Activated CD4-positive, alpha-beta memory T cell treated with anti-CD3 and anti-CD28 coated beads, Interleukin-2, amount 10 ng/mL, durations not matched to agents 7 days and 5 days (primary cell): ENCODE measurements at regions not wholly inside any gene's neighbourhood (a gene's known extent, or its start where the extent isn't known, plus 50 kb on each side); places are given as distances from the start of the nearest gene placed in this dataset.
A peak's percentile ranks its signal among the peaks of the same experiment; 100 is the strongest.

ENCODE experiments used
- CTCF ChIA-PET: fragments of 350-600 bp; sonication (Branson Sonifier 250); formaldehyde crosslinking; loops from one replicate; lab custom pipeline; 2021; ENCODE audit warnings: antibody characterized with exemption, inconsistent platforms; lab: Charles Lee
- POLR2A ChIA-PET: fragments of 350-600 bp; sonication (Branson Sonifier 250); formaldehyde crosslinking; loops from one replicate; lab custom pipeline; 2021; ENCODE audit warnings: antibody characterized with exemption; lab: Charles Lee
- DNase-seq: peaks from one replicate; pipeline ENCODE4 v3.0.0-alpha.2; 2020
- H3K27ac Mint-ChIP-seq: one replicate; pipeline ENCODE4 v1.8.0; 2021; ENCODE audit warnings: mild to moderate bottlenecking, mixed read lengths
- H3K27me3 Mint-ChIP-seq: one replicate; pipeline ENCODE4 v1.8.0; 2021; ENCODE audit warnings: mixed read lengths
- H3K36me3 Mint-ChIP-seq: one replicate; pipeline ENCODE4 v1.8.0; 2021; ENCODE audit warnings: low read depth, mixed read lengths
- H3K4me1 Mint-ChIP-seq: one replicate; pipeline ENCODE4 v1.8.0; 2021; ENCODE audit warnings: mixed read lengths
- H3K4me3 Mint-ChIP-seq: one replicate; pipeline ENCODE4 v1.8.0; 2021; ENCODE audit warnings: mild to moderate bottlenecking, mixed read lengths
- H3K9me3 Mint-ChIP-seq: one replicate; pipeline ENCODE4 v1.8.0; 2021; ENCODE audit warnings: mixed read lengths

DNA sequence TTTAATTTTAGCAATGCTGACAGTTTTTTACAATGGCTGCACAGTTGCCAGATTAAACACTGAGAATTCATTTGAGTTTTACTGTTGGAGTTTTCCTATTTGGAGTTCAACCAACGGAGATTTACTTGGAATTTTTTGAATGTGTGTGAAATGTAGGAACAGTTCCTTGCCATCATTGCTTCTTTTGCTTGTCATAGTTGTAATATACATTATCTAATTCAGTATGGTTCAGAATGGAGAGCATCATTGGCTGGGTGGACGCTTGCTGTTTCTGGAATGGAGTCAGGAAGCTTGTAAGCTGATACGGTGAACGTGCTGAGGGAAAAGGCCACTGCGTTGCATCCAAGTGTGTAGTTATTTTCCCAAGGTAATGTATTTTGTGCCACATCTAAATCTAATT lies 404.3 kb upstream of the KLF6 start:
- ChIA-PET POLR2A (no interaction called here), CTCF (no interaction called here)
- Mint-ChIP-seq H3K27ac (no peak overlapping the region), H3K36me3 (no peaks in the 10 kb centered on the region), H3K9me3 (no peaks in the 10 kb centered on the region), H3K4me3 (no peak overlapping the region), H3K4me1 (peaks cover 2% of the 10 kb centered on the region), H3K27me3 (no peaks in the 10 kb centered on the region)
- DNase-seq = no peak

DNA sequence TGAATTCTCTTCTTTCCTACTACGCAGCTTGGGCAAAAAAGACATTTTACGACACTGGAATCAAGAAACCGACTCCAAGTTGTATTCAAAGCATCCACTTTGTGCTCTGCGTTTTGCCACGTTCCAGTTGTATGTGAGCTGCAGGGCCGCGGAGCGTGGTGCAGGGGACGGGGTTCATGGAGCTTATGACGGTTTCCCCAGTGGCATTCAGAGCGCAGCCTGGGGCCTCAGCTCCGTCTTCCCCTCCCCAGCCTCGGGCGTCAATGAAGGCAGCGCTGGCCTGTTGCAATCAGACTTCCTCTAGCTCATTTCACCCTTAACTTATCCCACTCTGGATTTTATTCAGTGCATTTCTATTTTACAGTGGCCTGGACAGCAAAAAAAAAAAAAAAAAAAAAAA lies 403.4 kb upstream of the KLF6 start:
- Mint-ChIP-seq H3K27ac (no peak overlapping the region), H3K36me3 (no peaks in the 10 kb centered on the region), H3K4me3 (no peak overlapping the region), H3K4me1 (peaks cover 2% of the 10 kb centered on the region), H3K27me3 (no peaks in the 10 kb centered on the region), H3K9me3 (no peaks in the 10 kb centered on the region)
- DNase-seq = no peak
- ChIA-PET POLR2A (no interaction called here), CTCF (interaction anchor here (0.7 kb wide), 2 partner anchors 50 to 152 kb away, joined by 4 to 5 read pairs; no protein-coding TSS in a partner anchor)

DNA sequence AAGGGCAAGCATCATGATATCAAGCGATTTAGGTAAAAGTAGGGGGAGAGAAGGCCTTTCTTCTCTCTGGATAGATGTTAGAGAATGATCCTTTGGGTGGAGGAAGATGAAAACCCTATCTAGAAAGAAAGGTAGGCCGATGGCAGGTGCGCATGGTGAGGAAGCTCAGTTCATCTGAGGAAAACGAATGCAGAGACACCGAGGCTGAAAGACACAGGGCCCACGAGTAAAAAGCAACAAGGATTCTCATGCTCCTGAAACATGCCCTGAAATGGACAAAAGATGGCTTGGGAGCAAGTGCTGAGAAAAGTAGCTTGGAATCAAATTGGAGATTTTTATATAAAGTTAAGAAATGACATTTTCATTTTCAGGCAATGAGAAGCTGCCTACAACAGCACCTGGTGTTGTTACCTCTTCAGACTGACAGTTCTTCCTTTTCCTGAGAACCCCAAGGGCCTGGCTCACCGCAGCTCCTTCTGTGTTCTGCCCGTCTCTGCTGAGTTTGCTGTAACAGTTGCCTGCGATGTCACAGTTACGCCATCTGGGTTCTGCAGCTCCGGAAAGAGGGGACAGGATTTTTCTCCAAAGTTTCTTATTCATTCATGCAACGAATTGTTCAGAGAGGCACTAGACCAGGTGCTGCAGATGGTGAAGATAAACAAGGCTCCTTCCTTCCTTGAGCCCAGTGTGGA lies 402.0 kb upstream of the KLF6 start:
- ChIA-PET CTCF (interaction anchor here (0.6 kb wide), 1 partner anchor 56 kb away, joined by 3 read pairs; no protein-coding TSS in a partner anchor), POLR2A (no interaction called here)
- Mint-ChIP-seq H3K9me3 (no peaks in the 10 kb centered on the region), H3K27me3 (no peaks in the 10 kb centered on the region), H3K4me1 (peaks cover 3% of the 10 kb centered on the region), H3K36me3 (no peaks in the 10 kb centered on the region), H3K27ac (no peak overlapping the region), H3K4me3 (no peak overlapping the region)
- DNase-seq = no peak

DNA sequence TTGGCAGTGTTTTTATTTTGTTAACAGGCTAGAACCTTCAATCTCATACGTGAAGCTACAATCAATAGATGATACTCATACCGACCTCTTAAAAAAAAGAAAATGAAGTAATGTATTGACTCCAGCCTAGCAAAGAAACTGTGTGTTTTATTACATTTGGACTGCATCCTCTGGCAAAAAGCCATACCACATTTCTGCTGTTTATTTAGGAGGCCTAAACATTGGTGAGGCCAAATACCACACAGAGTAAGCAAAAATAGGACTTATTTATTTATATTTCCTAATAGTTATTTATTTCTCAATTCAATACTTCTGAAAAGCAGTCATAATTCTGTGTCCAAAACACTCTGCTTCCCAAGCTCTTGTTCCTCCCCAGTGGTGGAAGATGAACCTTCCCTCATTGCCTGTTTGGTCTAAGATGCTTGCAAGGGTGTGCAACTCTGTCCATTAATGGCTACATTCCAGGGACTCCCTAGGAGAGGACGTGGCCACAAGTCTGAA lies 398.8 kb upstream of the KLF6 start:
- no peaks in the 10 kb centered on the region for H3K9me3 Mint-ChIP-seq
- ChIA-PET POLR2A (no interaction called here), CTCF (no interaction called here)
- no peaks in the 10 kb centered on the region for H3K36me3 Mint-ChIP-seq
- H3K4me1 Mint-ChIP-seq = peaks cover 15% of the 10 kb centered on the region
- DNase-seq = no peak
- no peak overlapping the region for H3K27ac Mint-ChIP-seq
- no peaks in the 10 kb centered on the region for H3K27me3 Mint-ChIP-seq
- no peak overlapping the region for H3K4me3 Mint-ChIP-seq

DNA sequence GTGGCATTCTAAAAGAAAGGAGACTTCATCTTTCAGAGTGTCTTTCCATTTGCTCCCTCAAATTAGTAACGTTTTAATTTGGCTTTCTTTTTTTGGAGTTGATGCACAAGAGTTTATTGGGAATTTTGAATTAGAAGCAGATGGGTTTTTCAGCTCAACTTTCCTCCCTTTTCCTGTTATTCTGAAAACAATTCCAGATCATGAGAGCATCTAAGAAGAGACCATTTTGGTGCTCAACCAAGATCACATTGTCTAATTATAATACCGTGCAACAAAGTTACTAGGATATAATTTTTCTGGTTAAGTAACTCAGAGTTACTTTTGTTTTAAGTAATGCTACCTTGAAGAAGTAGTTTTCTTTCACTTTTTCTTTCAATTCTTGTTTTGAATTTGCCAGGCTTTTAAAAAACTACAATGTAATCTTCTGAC lies 396.6 kb upstream of the KLF6 start:
- no peaks in the 10 kb centered on the region for H3K36me3 Mint-ChIP-seq
- ChIA-PET CTCF (interaction anchor here (0.6 kb wide), 1 partner anchor 1460 kb away, joined by 3 read pairs; no protein-coding TSS in a partner anchor), POLR2A (no interaction called here)
- no peak for DNase-seq
- H3K27me3 Mint-ChIP-seq = no peaks in the 10 kb centered on the region
- no peaks in the 10 kb centered on the region for H3K9me3 Mint-ChIP-seq
- H3K4me3 Mint-ChIP-seq = no peak overlapping the region
- peak overlapping the region; percentile 51 for H3K27ac Mint-ChIP-seq
- peaks cover 13% of the 10 kb centered on the region for H3K4me1 Mint-ChIP-seq

DNA sequence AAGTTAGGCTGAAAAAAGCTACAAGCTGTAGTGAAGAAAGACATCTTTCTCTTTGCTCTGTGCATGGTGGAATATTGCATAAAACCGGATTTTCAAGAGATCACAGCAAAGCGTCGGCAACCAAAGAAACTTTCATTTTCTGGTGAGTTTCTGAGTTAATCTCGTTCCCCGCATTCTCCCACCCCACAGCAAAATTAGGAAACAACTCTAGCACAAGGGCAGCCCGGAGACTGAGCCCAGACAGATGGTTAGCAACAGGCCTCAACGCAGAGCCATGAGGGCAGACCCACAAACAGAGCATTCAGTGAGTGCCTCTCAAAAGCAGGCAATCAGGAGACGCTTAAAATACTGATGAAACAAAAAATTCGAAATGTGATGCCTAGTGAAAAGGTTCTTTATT lies 396.1 kb upstream of the KLF6 start:
- no peaks in the 10 kb centered on the region for H3K36me3 Mint-ChIP-seq
- peaks cover 13% of the 10 kb centered on the region for H3K4me1 Mint-ChIP-seq
- no peaks in the 10 kb centered on the region for H3K27me3 Mint-ChIP-seq
- no peak overlapping the region for H3K27ac Mint-ChIP-seq
- ChIA-PET POLR2A (no interaction called here), CTCF (no interaction called here)
- DNase-seq = no peak
- H3K9me3 Mint-ChIP-seq = no peaks in the 10 kb centered on the region
- H3K4me3 Mint-ChIP-seq = no peak overlapping the region

DNA sequence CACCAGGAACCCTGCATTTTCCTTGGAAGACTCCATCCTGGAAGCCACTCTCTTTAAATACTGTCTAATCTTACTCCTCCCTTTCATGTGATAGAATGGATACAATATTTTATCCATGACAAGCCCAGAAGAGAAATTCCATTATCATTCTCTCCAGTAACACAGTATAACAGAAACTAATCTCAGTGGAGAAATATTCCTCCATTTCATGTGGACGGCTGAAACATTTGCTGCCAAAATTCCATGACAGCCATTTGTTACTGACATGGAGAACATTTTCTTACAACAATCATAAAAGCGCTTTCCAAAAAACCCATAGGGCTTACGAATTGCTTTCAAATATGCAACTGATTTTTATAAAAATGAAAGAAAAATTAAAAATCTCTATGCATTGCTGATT lies 392.8 kb upstream of the KLF6 start:
- CTCF ChIA-PET = no interaction called here
- H3K4me1 Mint-ChIP-seq = peaks cover 13% of the 10 kb centered on the region
- no peak for DNase-seq
- peaks cover 12% of the 10 kb centered on the region for H3K36me3 Mint-ChIP-seq
- POLR2A ChIA-PET = no interaction called here
- H3K27me3 Mint-ChIP-seq = no peaks in the 10 kb centered on the region
- no peak overlapping the region for H3K27ac Mint-ChIP-seq
- peaks cover 8% of the 10 kb centered on the region for H3K9me3 Mint-ChIP-seq
- no peak overlapping the region for H3K4me3 Mint-ChIP-seq

DNA sequence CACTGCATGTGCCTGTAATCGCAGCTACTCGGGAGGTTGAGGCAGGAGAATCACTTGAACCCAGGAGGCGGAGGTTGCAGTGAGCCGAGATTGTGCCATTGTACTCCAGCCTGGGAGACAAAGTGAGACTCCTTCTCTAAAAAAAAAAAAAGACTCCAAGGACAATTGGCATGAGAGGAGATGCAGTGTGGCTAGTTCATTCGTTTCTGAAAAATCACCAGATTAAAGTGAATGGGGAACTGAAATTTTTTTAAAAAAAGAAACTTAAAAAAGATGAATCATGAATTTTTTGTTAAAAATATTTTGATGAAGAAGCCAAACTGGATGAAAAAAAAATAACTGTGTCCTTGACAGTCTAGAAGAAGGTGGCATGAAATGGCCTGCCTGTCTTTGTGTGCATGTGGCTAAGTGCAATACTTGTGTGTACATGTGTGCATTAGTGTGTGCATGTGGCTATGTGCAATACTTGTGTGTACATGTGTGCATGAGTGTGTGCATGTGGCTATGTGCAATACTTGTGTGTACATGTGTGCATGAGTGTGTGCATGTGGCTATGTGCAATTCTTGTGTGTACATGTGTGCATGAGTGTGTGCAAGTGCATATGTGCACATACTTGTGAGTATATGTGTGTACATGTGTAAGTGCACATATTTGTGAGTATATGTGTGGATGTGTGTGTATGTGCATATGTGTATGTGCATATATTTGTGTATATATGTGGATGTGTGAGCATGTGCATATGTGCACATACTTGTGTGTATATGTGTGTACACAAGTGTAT lies 391.7 kb upstream of the KLF6 start:
- Mint-ChIP-seq H3K9me3 (peaks cover 11% of the 10 kb centered on the region), H3K27me3 (no peaks in the 10 kb centered on the region)

DNA sequence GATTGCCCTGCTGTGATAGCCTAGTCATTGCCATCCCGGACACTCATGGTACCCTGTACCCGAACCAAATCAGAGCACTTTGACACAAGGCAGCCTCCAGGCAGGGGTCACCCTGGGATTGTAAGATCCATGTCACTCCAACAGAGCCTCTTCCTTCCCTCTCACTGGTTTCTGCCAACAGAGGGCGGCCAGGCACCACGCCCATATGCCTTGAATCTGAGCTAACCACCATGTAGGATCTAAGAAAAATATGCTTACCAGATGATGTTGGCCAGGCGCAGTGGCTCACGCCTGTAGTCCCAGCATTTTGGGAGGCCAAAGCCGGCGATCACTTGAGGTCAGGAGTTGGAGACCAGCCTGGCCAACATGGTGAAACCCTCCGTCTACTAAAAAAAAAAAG lies 389.2 kb upstream of the KLF6 start:
- H3K27me3 Mint-ChIP-seq = no peaks in the 10 kb centered on the region
- H3K36me3 Mint-ChIP-seq = peaks cover 12% of the 10 kb centered on the region
- no peak overlapping the region for H3K4me3 Mint-ChIP-seq
- H3K27ac Mint-ChIP-seq = no peak overlapping the region
- peaks cover 13% of the 10 kb centered on the region for H3K9me3 Mint-ChIP-seq
- ChIA-PET CTCF (no interaction called here), POLR2A (no interaction called here)
- H3K4me1 Mint-ChIP-seq = no peaks in the 10 kb centered on the region
- DNase-seq = no peak

More for the DNA sequence above, 391.7 kb upstream of the KLF6 start:
- ChIA-PET POLR2A (no interaction called here), CTCF (no interaction called here)
- H3K27ac Mint-ChIP-seq = no peak overlapping the region
- peaks cover 9% of the 10 kb centered on the region for H3K4me1 Mint-ChIP-seq
- H3K4me3 Mint-ChIP-seq = no peak overlapping the region
- H3K36me3 Mint-ChIP-seq = peaks cover 12% of the 10 kb centered on the region
- DNase-seq = no peak

DNA sequence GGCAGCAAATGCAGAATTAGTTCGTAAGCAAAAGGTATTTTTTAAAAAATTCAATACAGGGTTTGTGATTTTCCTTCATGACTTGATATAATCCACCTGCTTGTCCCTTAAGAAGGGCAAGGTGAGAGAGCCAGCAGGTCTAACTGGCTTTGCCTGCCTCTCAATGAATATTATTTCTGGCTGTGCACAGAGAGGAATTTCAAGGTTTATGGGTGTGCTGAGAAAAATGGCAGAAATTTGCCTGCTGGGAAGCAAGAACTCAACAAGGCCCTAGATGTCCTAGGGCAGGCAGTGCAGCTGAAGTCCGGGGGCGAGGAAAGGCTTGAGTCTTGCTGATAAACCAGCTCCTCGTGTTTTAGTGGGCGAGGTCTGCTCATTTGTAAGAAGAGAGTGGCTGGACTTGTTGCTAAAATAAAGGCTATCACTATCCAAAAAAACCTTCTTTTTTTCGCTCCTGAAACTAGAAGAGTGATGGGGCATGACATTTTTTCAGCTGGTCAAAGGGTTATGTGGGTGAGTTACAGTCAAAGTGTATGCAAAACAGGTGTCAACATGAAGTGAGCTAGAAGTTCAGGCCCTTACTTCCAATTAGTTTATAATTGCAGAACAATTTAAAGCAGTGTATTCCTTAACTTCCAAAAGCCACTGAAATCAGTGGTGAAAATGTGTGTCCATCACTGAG lies 385.8 kb upstream of the KLF6 start:
- Mint-ChIP-seq H3K27me3 (no peaks in the 10 kb centered on the region), H3K4me3 (no peak overlapping the region), H3K27ac (no peak overlapping the region), H3K36me3 (peaks cover 14% of the 10 kb centered on the region), H3K4me1 (no peaks in the 10 kb centered on the region), H3K9me3 (peaks cover 16% of the 10 kb centered on the region)
- POLR2A ChIA-PET = no interaction called here
- CTCF ChIA-PET = no interaction called here
- DNase-seq = no peak

DNA sequence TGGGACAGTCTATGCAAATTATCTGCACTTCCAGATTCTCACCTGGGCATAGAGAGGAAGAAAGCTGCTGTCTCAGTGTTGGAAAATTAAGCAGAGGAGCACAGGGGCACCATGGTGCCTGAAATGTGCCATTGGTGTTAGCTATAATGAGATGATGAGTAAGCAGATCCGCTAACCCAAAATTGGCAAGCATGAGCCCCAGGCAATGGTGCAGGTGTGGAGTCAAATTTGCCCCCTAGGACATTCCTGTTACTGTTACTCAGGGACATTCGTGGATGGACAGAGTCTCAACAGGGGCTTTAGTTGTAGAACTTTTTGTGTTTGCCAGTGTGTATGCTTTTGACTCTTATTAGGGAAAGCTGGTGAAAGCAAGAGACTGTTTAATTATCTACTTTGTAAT lies 385.2 kb upstream of the KLF6 start:
- no peak overlapping the region for H3K4me3 Mint-ChIP-seq
- no peak overlapping the region for H3K27ac Mint-ChIP-seq
- DNase-seq = no peak
- ChIA-PET CTCF (no interaction called here), POLR2A (no interaction called here)
- H3K4me1 Mint-ChIP-seq = no peaks in the 10 kb centered on the region
- H3K9me3 Mint-ChIP-seq = peaks cover 16% of the 10 kb centered on the region
- H3K36me3 Mint-ChIP-seq = peaks cover 12% of the 10 kb centered on the region
- H3K27me3 Mint-ChIP-seq = no peaks in the 10 kb centered on the region

DNA sequence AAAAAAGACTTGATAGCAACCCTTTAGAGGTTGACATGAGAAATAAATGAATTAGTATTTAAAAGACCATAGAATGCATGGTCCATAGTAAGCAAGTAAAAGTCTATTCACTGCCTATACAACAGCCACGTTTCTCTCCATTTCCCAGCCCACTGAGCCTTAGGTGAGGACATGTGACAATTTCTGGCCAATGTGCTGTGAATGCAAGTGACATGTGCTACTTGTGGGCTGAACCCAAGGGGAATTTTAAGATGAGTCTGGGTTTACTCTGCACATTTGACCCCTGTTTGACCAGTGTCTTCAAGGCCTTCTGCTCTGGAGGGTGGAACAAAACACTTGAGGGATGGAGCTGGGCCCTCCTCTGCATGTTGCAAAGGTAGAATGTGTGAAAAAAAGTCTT lies 384.4 kb upstream of the KLF6 start:
- no peaks in the 10 kb centered on the region for H3K27me3 Mint-ChIP-seq
- no peak overlapping the region for H3K4me3 Mint-ChIP-seq
- ChIA-PET CTCF (no interaction called here), POLR2A (no interaction called here)
- peaks cover 10% of the 10 kb centered on the region for H3K36me3 Mint-ChIP-seq
- H3K4me1 Mint-ChIP-seq = no peaks in the 10 kb centered on the region
- DNase-seq = no peak
- no peak overlapping the region for H3K27ac Mint-ChIP-seq
- H3K9me3 Mint-ChIP-seq = peaks cover 16% of the 10 kb centered on the region

DNA sequence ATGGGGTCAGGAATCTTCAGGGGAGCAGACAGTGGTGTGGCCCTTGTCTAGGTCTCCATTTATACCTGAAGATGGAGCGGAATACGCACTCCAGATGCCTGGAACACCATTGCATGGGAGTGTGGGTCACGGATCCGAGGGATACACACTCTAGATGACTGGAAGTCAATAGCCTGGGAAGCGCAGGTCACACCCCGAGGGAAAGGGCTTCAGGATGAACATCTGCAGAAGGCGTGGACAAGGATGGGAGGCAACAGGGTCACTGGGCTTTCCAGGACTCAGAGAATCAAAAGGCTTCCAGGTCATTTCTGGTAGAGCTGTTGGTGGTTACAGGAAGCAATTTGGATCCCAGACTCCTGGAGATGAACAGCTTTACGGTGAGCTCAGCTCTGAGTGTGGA lies 382.2 kb upstream of the KLF6 start:
- Mint-ChIP-seq H3K27ac (no peak overlapping the region), H3K4me3 (no peak overlapping the region), H3K4me1 (no peaks in the 10 kb centered on the region), H3K27me3 (no peaks in the 10 kb centered on the region), H3K9me3 (peaks cover 5% of the 10 kb centered on the region), H3K36me3 (peaks cover 5% of the 10 kb centered on the region)
- POLR2A ChIA-PET = no interaction called here
- CTCF ChIA-PET = no interaction called here
- no peak for DNase-seq
